ENCODE measurements at regions not wholly inside any gene's neighbourhood (a gene's known extent, or its start where the extent isn't known, plus 50 kb on each side); places are given as distances from the start of the nearest gene placed in this dataset.

DNA sequence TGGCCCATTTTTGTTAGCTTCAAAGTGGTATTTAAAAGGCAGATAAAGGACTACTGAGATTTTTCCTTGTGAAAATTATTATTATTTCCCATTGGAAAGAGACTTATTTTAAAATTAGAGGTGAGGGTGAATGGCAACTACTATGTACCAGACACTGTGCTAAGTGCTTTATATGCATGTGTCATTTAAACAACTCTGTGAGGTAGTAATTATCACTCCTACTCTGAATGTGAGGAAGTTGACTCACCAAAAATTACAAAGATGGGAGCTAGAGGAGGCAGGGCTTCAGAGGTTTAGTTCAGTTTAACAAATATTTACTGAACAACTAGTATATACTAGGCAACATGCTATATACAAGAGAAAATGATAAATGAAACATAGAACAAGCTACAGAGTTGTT lies 78.2 kb downstream of the MSL3 start:
- CTCF ChIA-PET: no interaction called here
- Histone ChIP-seq H4K20me1 (ENCODE audit: control insufficient read depth, insufficient read depth, low read length, poor library complexity, severe bottlenecking) (no peaks in the 10 kb centered on the region), H3K36me3 (replicated peaks in 1 of 2; ENCODE audit: control extremely low read depth in 1 of 2, control insufficient read depth in 1 of 2, extremely low read depth in 1 of 2, insufficient read depth in 2 of 2, low read length in 1 of 2) (no peaks in the 10 kb centered on the region), H3K9ac (ENCODE audit: low read length) (no peak overlapping the region), H3K9me3 (ENCODE audit: control extremely low read depth in 1 of 3, control insufficient read depth in 2 of 3, insufficient read depth in 1 of 3, low read length in 2 of 3) (no peaks in the 10 kb centered on the region), H3K4me1 (ENCODE audit: control insufficient read depth in 2 of 2, insufficient read depth in 2 of 2, low read length in 2 of 2) (no peaks in the 10 kb centered on the region), H3K79me2 (ENCODE audit: control insufficient read depth, insufficient read depth, low read length) (no peaks in the 10 kb centered on the region), H3K27ac (ENCODE audit: low read length in 2 of 2) (no peak overlapping the region), H2AFZ (ENCODE audit: insufficient read depth, low read depth, low read length, poor library complexity, severe bottlenecking) (no peak overlapping the region), H3K4me2 (replicated peaks; ENCODE audit: low read depth, low read length, poor library complexity, severe bottlenecking) (no peak overlapping the region), H3K4me3 (ENCODE audit: control extremely low read depth in 1 of 5, extremely low read depth in 1 of 5, insufficient read depth in 1 of 5, low read depth in 2 of 5, low read length in 4 of 5) (no peak overlapping the region), H3K27me3 (replicated peaks in 1 of 4; ENCODE audit: control extremely low read depth in 1 of 4, control insufficient read depth in 3 of 4, insufficient read depth in 4 of 4, low read length in 3 of 4) (no peaks in the 10 kb centered on the region)
- peaks cover 2% of the 10 kb centered on the region for H3K9me3 Mint-ChIP-seq (ENCODE audit: insufficient read depth)
- no peaks in the 10 kb centered on the region for H3K4me1 Mint-ChIP-seq
- H3K4me3 Mint-ChIP-seq: no peak overlapping the region
- TF ChIP-seq EZH2 (IDR thresholded peaks at IDR 0.05; ENCODE audit: borderline replicate concordance, insufficient read depth, low read depth, low read length, poor library complexity, severe bottlenecking): no peak
- TF ChIP-seq, protein P1, sequence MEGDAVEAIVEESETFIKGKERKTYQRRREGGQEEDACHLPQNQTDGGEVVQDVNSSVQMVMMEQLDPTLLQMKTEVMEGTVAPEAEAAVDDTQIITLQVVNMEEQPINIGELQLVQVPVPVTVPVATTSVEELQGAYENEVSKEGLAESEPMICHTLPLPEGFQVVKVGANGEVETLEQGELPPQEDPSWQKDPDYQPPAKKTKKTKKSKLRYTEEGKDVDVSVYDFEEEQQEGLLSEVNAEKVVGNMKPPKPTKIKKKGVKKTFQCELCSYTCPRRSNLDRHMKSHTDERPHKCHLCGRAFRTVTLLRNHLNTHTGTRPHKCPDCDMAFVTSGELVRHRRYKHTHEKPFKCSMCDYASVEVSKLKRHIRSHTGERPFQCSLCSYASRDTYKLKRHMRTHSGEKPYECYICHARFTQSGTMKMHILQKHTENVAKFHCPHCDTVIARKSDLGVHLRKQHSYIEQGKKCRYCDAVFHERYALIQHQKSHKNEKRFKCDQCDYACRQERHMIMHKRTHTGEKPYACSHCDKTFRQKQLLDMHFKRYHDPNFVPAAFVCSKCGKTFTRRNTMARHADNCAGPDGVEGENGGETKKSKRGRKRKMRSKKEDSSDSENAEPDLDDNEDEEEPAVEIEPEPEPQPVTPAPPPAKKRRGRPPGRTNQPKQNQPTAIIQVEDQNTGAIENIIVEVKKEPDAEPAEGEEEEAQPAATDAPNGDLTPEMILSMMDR (IDR thresholded peaks at IDR 0.05): no peak
- H3K27ac Mint-ChIP-seq: no peak overlapping the region
- POLR2A ChIA-PET: no interaction called here
- no peak for DNase-seq
- ATAC-seq (ENCODE audit: low read depth): no peak
- intact Hi-C loops (cut with micrococcal nuclease): no loop called here
- peaks cover 5% of the 10 kb centered on the region for H3K27me3 Mint-ChIP-seq

DNA sequence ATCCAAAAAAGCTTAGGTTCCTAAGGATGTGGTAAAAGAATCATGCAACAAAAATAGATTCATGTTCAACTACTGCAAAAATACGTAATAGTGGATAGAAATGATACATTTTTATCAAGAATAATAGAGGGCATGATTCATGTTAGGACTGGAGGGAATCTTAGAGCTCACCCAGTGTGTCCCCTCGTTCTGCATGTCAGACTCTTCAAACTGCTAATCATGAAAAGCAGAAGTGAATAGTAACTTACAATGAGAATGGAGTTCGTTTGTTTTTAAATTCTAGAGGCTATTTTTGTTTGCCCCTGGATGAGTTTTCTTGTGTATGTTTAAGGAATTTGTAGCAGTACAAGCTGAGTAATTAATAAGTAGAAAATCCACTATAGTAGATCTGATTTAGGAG lies 79.4 kb downstream of the MSL3 start:
- no peak for ATAC-seq (ENCODE audit: low read depth)
- WGBS (ENCODE audit: insufficient coverage): no CpG with 5 or more reads among the region's 3 CpGs
- CTCF ChIA-PET: no interaction called here

More for the DNA sequence above, 79.4 kb downstream of the MSL3 start:
- H3K4me3 Mint-ChIP-seq: no peak overlapping the region
- Histone ChIP-seq H3K4me2 (replicated peaks; ENCODE audit: low read depth, low read length, poor library complexity, severe bottlenecking) (no peak overlapping the region), H3K27me3 (replicated peaks in 1 of 4; ENCODE audit: control extremely low read depth in 1 of 4, control insufficient read depth in 3 of 4, insufficient read depth in 4 of 4, low read length in 3 of 4) (no peaks in the 10 kb centered on the region), H3K27ac (ENCODE audit: low read length in 2 of 2) (no peak overlapping the region), H4K20me1 (ENCODE audit: control insufficient read depth, insufficient read depth, low read length, poor library complexity, severe bottlenecking) (no peaks in the 10 kb centered on the region), H3K9me3 (ENCODE audit: control extremely low read depth in 1 of 3, control insufficient read depth in 2 of 3, insufficient read depth in 1 of 3, low read length in 2 of 3) (no peaks in the 10 kb centered on the region), H2AFZ (ENCODE audit: insufficient read depth, low read depth, low read length, poor library complexity, severe bottlenecking) (no peak overlapping the region), H3K36me3 (replicated peaks in 1 of 2; ENCODE audit: control extremely low read depth in 1 of 2, control insufficient read depth in 1 of 2, extremely low read depth in 1 of 2, insufficient read depth in 2 of 2, low read length in 1 of 2) (no peaks in the 10 kb centered on the region), H3K4me1 (ENCODE audit: control insufficient read depth in 2 of 2, insufficient read depth in 2 of 2, low read length in 2 of 2) (no peaks in the 10 kb centered on the region), H3K4me3 (ENCODE audit: control extremely low read depth in 1 of 5, extremely low read depth in 1 of 5, insufficient read depth in 1 of 5, low read depth in 2 of 5, low read length in 4 of 5) (no peak overlapping the region), H3K9ac (ENCODE audit: low read length) (no peak overlapping the region), H3K79me2 (ENCODE audit: control insufficient read depth, insufficient read depth, low read length) (no peaks in the 10 kb centered on the region)
- H3K27ac Mint-ChIP-seq: no peak overlapping the region
- POLR2A ChIA-PET: no interaction called here
- H3K4me1 Mint-ChIP-seq: no peaks in the 10 kb centered on the region
- intact Hi-C loops (cut with micrococcal nuclease): no loop called here
- peaks cover 2% of the 10 kb centered on the region for H3K9me3 Mint-ChIP-seq (ENCODE audit: insufficient read depth)
- no peak for DNase-seq
- no peak for TF ChIP-seq EZH2 (IDR thresholded peaks at IDR 0.05; ENCODE audit: borderline replicate concordance, insufficient read depth, low read depth, low read length, poor library complexity, severe bottlenecking)
- TF ChIP-seq, protein P1 (IDR thresholded peaks at IDR 0.05): no peak
- peaks cover 5% of the 10 kb centered on the region for H3K27me3 Mint-ChIP-seq
